ENCODE measurements at regions not wholly inside any gene's neighbourhood (a gene's known extent, or its start where the extent isn't known, plus 50 kb on each side); places are given as distances from the start of the nearest gene placed in this dataset.

- H3K36me3 ChIP-seq (ENCODE audit: insufficient read depth, low read length): no peaks in the 10 kb centered on the region
- H3K4me2 ChIP-seq (ENCODE audit: low read depth, low read length, poor library complexity, severe bottlenecking): no peak overlapping the region
- no peaks in the 10 kb centered on the region for H3K27me3 ChIP-seq (ENCODE audit: insufficient read depth, low read length, poor library complexity, severe bottlenecking)
- no peaks in the 10 kb centered on the region for H3K9me2 ChIP-seq (replicated peaks; ENCODE audit: low read depth, low read length)
- no peak overlapping the region for H3K9ac ChIP-seq (ENCODE audit: low read depth, low read length, poor library complexity, severe bottlenecking)
- peaks cover 5% of the 10 kb centered on the region for H3K4me1 ChIP-seq (ENCODE audit: insufficient read depth, low read length, poor library complexity, severe bottlenecking)
- H3F3A ChIP-seq (ENCODE audit: low read depth): no peaks in the 10 kb centered on the region
- H2AFZ ChIP-seq (ENCODE audit: low read length): peak overlapping the region; percentile 72; the same call in 1 of the 2 replicates
- H3K4me3 ChIP-seq (ENCODE audit: low read length, poor library complexity, severe bottlenecking): no peak overlapping the region
- H3K79me2 ChIP-seq (ENCODE audit: insufficient read depth, low read length): no peaks in the 10 kb centered on the region
- H4K20me1 ChIP-seq (ENCODE audit: insufficient read depth, low read length, poor library complexity, severe bottlenecking): no peaks in the 10 kb centered on the region
- no peaks in the 10 kb centered on the region; the same call in 1 of the 2 replicates for H3K9me3 ChIP-seq (ENCODE audit: insufficient read depth, low read depth, low read length)
- TF ChIP-seq EZH2phosphoT487 (IDR thresholded peaks at IDR 0.05; ENCODE audit: borderline replicate concordance) (no peak), CTCF (conservative IDR thresholded peaks at IDR 0.05; ENCODE audit: low read length) (no peak)
These were observed 112.8 kb upstream of the SLC39A10 start for GRCh38 chr2:195543902-195544894.

- peaks cover 12% of the 10 kb centered on the region for H3K4me1 ChIP-seq (ENCODE audit: insufficient read depth, low read length, poor library complexity, severe bottlenecking)
- H3K4me2 ChIP-seq (ENCODE audit: low read depth, low read length, poor library complexity, severe bottlenecking): no peak overlapping the region
- H3K36me3 ChIP-seq (ENCODE audit: insufficient read depth, low read length): no peaks in the 10 kb centered on the region
- H4K20me1 ChIP-seq (ENCODE audit: insufficient read depth, low read length, poor library complexity, severe bottlenecking): no peaks in the 10 kb centered on the region
- no peaks in the 10 kb centered on the region for H3K9me2 ChIP-seq (replicated peaks; ENCODE audit: low read depth, low read length)
- H3K9me3 ChIP-seq (ENCODE audit: insufficient read depth, low read depth, low read length): no peaks in the 10 kb centered on the region
- no peaks in the 10 kb centered on the region for H3F3A ChIP-seq (ENCODE audit: low read depth)
- H3K79me2 ChIP-seq (ENCODE audit: insufficient read depth, low read length): no peaks in the 10 kb centered on the region
- peak overlapping the region; percentile 48; the same call in 1 of the 2 replicates for H2AFZ ChIP-seq (ENCODE audit: low read length)
- H3K27me3 ChIP-seq (ENCODE audit: insufficient read depth, low read length, poor library complexity, severe bottlenecking): no peaks in the 10 kb centered on the region
- H3K9ac ChIP-seq (ENCODE audit: low read depth, low read length, poor library complexity, severe bottlenecking): no peak overlapping the region
- no peak overlapping the region for H3K4me3 ChIP-seq (ENCODE audit: low read length, poor library complexity, severe bottlenecking)
- TF ChIP-seq EZH2phosphoT487 (IDR thresholded peaks at IDR 0.05; ENCODE audit: borderline replicate concordance) (no peak), CTCF (conservative IDR thresholded peaks at IDR 0.05; ENCODE audit: low read length) (no peak)
These were observed 114.0 kb upstream of the SLC39A10 start for GRCh38 chr2:195543063-195543462.

GRCh38 chr2:195542067-195542466, 115.0 kb upstream of the SLC39A10 start:
- H3K9ac ChIP-seq (ENCODE audit: low read depth, low read length, poor library complexity, severe bottlenecking): no peak overlapping the region
- H2AFZ ChIP-seq (ENCODE audit: low read length): no peak overlapping the region
- H3K27me3 ChIP-seq (ENCODE audit: insufficient read depth, low read length, poor library complexity, severe bottlenecking): no peaks in the 10 kb centered on the region
- no peaks in the 10 kb centered on the region for H3K36me3 ChIP-seq (ENCODE audit: insufficient read depth, low read length)
- peaks cover 21% of the 10 kb centered on the region for H3K4me1 ChIP-seq (ENCODE audit: insufficient read depth, low read length, poor library complexity, severe bottlenecking)
- no peaks in the 10 kb centered on the region for H3K79me2 ChIP-seq (ENCODE audit: insufficient read depth, low read length)
- no peaks in the 10 kb centered on the region for H3K9me2 ChIP-seq (replicated peaks; ENCODE audit: low read depth, low read length)
- H3K9me3 ChIP-seq (ENCODE audit: insufficient read depth, low read depth, low read length): no peaks in the 10 kb centered on the region
- no peaks in the 10 kb centered on the region for H3F3A ChIP-seq (ENCODE audit: low read depth)
- no peaks in the 10 kb centered on the region for H4K20me1 ChIP-seq (ENCODE audit: insufficient read depth, low read length, poor library complexity, severe bottlenecking)
- no peak overlapping the region for H3K4me3 ChIP-seq (ENCODE audit: low read length, poor library complexity, severe bottlenecking)
- no peak overlapping the region for H3K4me2 ChIP-seq (ENCODE audit: low read depth, low read length, poor library complexity, severe bottlenecking)
- TF ChIP-seq EZH2phosphoT487 (IDR thresholded peaks at IDR 0.05; ENCODE audit: borderline replicate concordance) (no peak), CTCF (conservative IDR thresholded peaks at IDR 0.05; ENCODE audit: low read length) (no peak)
